ENCODE measurements at regions not wholly inside any gene's neighbourhood (a gene's known extent, or its start where the extent isn't known, plus 50 kb on each side); places are given as distances from the start of the nearest gene placed in this dataset.
A peak's percentile ranks its signal among the peaks of the same experiment; 100 is the strongest.

GRCh38 chr18:46422552-46423055 is 234.4 kb downstream of the LOXHD1 start:
- H3K4me2 ChIP-seq (ENCODE audit: low read length) = no peak overlapping the region
- CTCF ChIA-PET = no interaction called here

More at GRCh38 chr18:46422552-46423055, 234.4 kb downstream of the LOXHD1 start:
- Histone ChIP-seq H2AFZ (ENCODE audit: low read depth, low read length, poor library complexity, severe bottlenecking) (no peak overlapping the region), H3K4me1 (ENCODE audit: control insufficient read depth in 1 of 2, insufficient read depth in 2 of 2, low read length in 2 of 2) (peaks cover 10 to 11% of the 10 kb centered on the region in 2 experiments), H3K79me2 (ENCODE audit: insufficient read depth, low read length) (no peaks in the 10 kb centered on the region), H3K36me3 (ENCODE audit: control insufficient read depth in 1 of 2, insufficient read depth in 2 of 2, low read length in 2 of 2) (no peaks in the 10 kb centered on the region), H4K20me1 (ENCODE audit: insufficient read depth) (no peaks in the 10 kb centered on the region), H3K27ac (ENCODE audit: low read depth, low read length) (no peak overlapping the region), H3K4me3 (replicated peaks in 1 of 2; ENCODE audit: low read depth in 1 of 2, low read length in 2 of 2) (no peak overlapping the region), H3K9ac (ENCODE audit: low read length) (no peak overlapping the region), H3K9me2 (ENCODE audit: insufficient read depth) (no peaks in the 10 kb centered on the region), H3K9me3 (ENCODE audit: control insufficient read depth in 1 of 2, insufficient read depth in 1 of 2, low read depth in 1 of 2, low read length in 2 of 2) (no peaks in the 10 kb centered on the region), H3K27me3 (ENCODE audit: insufficient read depth, low read length) (no peaks in the 10 kb centered on the region)
- ChIA-PET RAD21 (ENCODE audit: low non-redundant PET in 1 of 2, low total read pairs in 2 of 2, uncharacterized antibody in 2 of 2, unreplicated experiment in 2 of 2) (no interaction called here), POLR2A (no interaction called here)
- no TSS peak for BruUV-seq (replicated peaks)
- TF ChIP-seq EGR1 (IDR thresholded peaks at IDR 0.05; ENCODE audit: low read depth) (0 out of 2 replicates have a peak, but pooled peaks have one; percentile 22), CEBPB (IDR thresholded peaks at IDR 0.05; ENCODE audit: low read depth) (peak; percentile 70), REST (IDR thresholded peaks at IDR 0.05; ENCODE audit: low read depth) (no peak)
- intact Hi-C loops (cut with micrococcal nuclease) = no loop called here
- ATAC-seq (no peak), DNase-seq (ENCODE audit: low read depth, low spot score) (no peak)

All from HCT116 (cell line).